Activated naive CD8-positive, alpha-beta T cell treated with anti-CD3 and anti-CD28 coated beads, Interleukin-2, amount 50 U/mL, for 24 hours (primary cell): ENCODE measurements at regions not wholly inside any gene's neighbourhood (a gene's known extent, or its start where the extent isn't known, plus 50 kb on each side); places are given as distances from the start of the nearest gene placed in this dataset.
"Not testable (repeated sequence)": the region's sequence is repeated elsewhere in the genome, so short reads cannot be mapped to it uniquely, and the experiment has no call there.

Experiments
- ATAC-seq: fragments of 150-1000 bp; cut with Tn5 transposase; one replicate; pipeline ENCODE4 v1.10.0; 2021
- DNase-seq: peaks from one replicate; pipeline ENCODE4 v3.0.0; 2021
- H3K27ac Mint-ChIP-seq: one replicate; pipeline ENCODE4 v1.8.0; 2021; ENCODE audit warnings: mild to moderate bottlenecking, mixed read lengths
- H3K27me3 Mint-ChIP-seq: one replicate; pipeline ENCODE4 v1.8.0; 2021; ENCODE audit warnings: mixed read lengths
- H3K36me3 Mint-ChIP-seq: one replicate; pipeline ENCODE4 v1.8.0; 2021; ENCODE audit warnings: low read depth, mixed read lengths
- H3K4me1 Mint-ChIP-seq: one replicate; pipeline ENCODE4 v1.8.0; 2021; ENCODE audit warnings: mixed read lengths
- H3K4me3 Mint-ChIP-seq: one replicate; pipeline ENCODE4 v1.8.0; 2021; ENCODE audit warnings: mild to moderate bottlenecking, moderate library complexity, mixed read lengths
- H3K9me3 Mint-ChIP-seq: one replicate; pipeline ENCODE4 v1.8.0; 2021; ENCODE audit warnings: mixed read lengths

DNA sequence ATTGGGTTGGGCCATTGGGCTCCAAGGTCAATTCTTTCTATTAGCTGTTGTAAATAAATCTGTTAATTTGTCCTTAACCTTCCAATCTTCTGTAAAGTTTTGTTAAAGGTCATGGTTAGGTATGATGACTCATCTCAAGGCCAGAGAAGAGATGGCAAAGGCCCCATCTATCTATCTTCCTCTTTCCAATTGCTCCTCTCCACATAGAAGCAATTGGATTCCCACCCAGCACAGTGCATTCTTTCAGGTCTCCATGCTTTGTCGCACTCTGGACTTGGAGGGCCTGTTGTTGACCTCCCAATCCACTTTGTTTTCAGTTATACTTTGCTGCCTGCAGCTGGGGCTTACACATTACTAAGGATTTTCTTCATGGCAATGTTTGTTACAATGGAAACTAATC, 118.5 kb downstream of the MFAP3L start:
- no peak overlapping the region for H3K27ac Mint-ChIP-seq
- no peaks in the 10 kb centered on the region for H3K4me1 Mint-ChIP-seq
- no peaks in the 10 kb centered on the region for H3K9me3 Mint-ChIP-seq

DNA sequence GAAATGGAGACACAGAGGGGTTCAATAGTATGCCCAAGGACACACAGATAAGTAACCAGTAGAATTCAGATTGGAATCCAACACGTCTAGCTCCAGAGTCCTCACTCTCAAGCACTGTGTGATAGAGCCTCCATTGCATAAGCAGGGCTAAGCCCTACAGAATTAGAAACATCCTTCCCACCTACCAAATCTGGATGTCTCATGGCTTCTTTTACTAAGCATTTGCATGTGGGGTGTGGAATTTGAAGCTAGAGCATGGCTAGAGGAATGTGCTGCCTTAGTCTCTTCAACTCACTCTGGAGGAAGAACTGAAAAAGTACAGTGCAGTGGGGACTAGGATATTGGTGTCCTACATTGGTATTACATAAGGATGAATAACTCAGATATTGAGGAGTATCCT, 119.4 kb downstream of the MFAP3L start:
- DNase-seq = no peak
- H3K9me3 Mint-ChIP-seq = no peaks in the 10 kb centered on the region
- H3K36me3 Mint-ChIP-seq = no peaks in the 10 kb centered on the region
- no peaks in the 10 kb centered on the region for H3K4me1 Mint-ChIP-seq
- peaks cover 4% of the 10 kb centered on the region for H3K27me3 Mint-ChIP-seq
- H3K27ac Mint-ChIP-seq = no peak overlapping the region
- no peak overlapping the region for H3K4me3 Mint-ChIP-seq
- ATAC-seq = no peak

More for the DNA sequence above, 118.5 kb downstream of the MFAP3L start:
- DNase-seq (no peak), ATAC-seq (no peak)
- Mint-ChIP-seq H3K36me3 (no peaks in the 10 kb centered on the region), H3K27me3 (peaks cover 4% of the 10 kb centered on the region), H3K4me3 (no peak overlapping the region)

DNA sequence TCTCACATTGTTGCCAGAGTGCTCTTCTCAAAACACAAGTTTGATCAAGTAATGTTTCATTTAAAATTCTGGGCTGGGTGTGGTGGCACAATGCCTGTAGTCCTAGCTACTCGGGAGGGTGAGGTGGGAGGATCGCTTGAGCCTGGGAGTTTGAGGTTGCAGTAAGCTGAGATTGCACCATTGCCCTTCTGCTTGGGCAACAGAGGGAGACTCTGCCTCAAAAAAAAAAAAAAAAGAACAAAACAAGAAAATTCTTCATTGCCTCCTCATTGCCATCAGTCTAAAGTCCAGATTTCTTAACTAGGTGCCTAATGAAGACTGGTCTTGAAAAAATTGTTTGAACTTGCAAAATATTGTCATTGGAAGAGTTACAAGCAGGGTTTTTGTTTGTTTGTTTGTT, 120.1 kb downstream of the MFAP3L start:
- DNase-seq = no peak
- H3K36me3 Mint-ChIP-seq = no peaks in the 10 kb centered on the region
- H3K4me1 Mint-ChIP-seq = no peaks in the 10 kb centered on the region
- H3K9me3 Mint-ChIP-seq = no peaks in the 10 kb centered on the region
- no peak for ATAC-seq
- peaks cover 4% of the 10 kb centered on the region for H3K27me3 Mint-ChIP-seq
- no peak overlapping the region for H3K27ac Mint-ChIP-seq
- H3K4me3 Mint-ChIP-seq = no peak overlapping the region

DNA sequence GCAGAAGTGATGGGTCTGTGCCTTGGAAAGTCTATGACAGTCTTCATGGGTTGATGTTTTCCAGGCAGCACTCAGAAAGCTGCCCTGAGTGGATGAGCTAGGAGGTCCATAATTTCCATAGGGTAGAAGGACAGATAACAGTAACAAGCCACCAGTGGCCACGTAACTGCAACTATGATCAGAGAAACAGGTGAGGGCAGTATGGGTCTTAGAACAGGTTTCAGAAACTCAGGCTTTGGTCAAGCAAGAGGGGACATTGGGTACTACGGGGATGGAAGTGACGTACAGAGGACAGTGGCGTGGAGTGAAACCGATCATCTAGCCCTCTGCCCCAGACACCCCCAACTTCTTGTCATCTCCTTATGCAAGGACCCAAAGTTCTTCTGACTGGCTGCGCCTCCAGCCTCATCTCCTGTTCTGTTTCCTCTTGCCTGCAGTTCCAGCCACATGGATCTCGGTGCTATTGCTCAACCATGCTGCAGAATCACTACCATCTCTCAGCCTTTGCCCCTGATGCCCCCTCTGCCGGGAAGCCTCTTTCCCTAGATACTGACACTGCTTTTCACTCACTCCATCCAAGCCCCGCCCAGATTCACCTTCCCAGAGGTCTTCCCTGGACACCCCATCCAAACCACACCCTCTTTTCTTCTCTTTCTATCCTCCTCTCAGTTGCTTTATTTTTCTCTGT, 123.4 kb downstream of the MFAP3L start:
- no peak overlapping the region for H3K4me3 Mint-ChIP-seq

DNA sequence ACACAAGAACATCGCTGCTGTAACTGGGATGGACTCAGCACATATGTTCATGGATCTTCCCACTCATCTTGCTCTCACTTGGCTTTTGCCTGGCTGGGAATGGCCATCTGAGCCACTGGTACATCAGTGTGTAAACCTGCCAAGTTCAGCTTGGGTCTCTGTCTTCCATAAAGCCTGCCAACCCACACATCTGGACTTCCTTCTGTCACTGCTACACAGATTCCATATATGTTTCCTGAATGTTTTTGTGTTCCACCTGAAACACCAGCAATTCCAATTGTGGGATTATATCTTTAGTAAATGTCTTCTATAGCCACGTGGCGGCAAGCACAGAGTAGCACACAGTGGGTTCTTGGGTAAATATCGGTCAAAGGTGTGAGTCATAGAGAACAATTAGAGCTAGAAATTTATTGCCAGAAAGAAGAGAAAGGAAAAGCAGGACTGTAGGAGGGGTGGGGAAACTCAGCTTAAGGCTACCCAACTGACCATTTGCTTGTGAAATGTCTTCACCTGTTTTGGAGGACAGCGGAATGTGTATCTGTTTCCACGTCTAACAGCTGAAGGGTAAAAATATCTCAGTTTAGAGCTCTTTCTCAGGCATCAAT, 125.9 kb downstream of the MFAP3L start:
- Mint-ChIP-seq H3K27ac (no peak overlapping the region), H3K4me1 (no peaks in the 10 kb centered on the region), H3K4me3 (no peak overlapping the region), H3K9me3 (no peaks in the 10 kb centered on the region), H3K27me3 (peaks cover 4% of the 10 kb centered on the region), H3K36me3 (no peaks in the 10 kb centered on the region)
- DNase-seq = no peak
- no peak for ATAC-seq

More for the DNA sequence above, 123.4 kb downstream of the MFAP3L start:
- Mint-ChIP-seq H3K27me3 (peaks cover 4% of the 10 kb centered on the region), H3K4me1 (no peaks in the 10 kb centered on the region), H3K36me3 (no peaks in the 10 kb centered on the region), H3K9me3 (no peaks in the 10 kb centered on the region), H3K27ac (no peak overlapping the region)
- no peak for DNase-seq
- ATAC-seq = no peak

DNA sequence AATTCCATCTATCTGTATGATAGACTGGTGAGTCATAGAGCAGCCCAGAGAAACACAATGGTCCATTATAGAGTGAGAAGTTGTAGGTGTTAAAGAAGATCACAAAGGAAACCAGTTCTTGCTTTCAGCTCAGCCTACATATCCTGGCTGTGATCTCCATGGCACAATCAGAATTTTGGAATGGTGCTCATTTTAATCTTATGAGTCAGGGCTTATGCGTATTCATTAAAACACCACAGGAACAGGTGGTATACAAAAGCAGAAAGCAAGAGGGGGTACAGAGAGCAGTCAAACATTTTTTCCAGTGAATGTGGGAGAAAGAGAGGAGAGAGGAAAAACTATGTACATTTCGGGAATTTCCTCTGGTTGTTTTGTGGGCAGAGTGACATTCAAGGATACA, 126.9 kb downstream of the MFAP3L start:
- H3K27me3 Mint-ChIP-seq = peaks cover 4% of the 10 kb centered on the region
- no peaks in the 10 kb centered on the region for H3K4me1 Mint-ChIP-seq
- ATAC-seq = no peak
- H3K4me3 Mint-ChIP-seq = no peak overlapping the region
- no peak overlapping the region for H3K27ac Mint-ChIP-seq
- no peaks in the 10 kb centered on the region for H3K36me3 Mint-ChIP-seq
- no peak for DNase-seq
- H3K9me3 Mint-ChIP-seq = no peaks in the 10 kb centered on the region

DNA sequence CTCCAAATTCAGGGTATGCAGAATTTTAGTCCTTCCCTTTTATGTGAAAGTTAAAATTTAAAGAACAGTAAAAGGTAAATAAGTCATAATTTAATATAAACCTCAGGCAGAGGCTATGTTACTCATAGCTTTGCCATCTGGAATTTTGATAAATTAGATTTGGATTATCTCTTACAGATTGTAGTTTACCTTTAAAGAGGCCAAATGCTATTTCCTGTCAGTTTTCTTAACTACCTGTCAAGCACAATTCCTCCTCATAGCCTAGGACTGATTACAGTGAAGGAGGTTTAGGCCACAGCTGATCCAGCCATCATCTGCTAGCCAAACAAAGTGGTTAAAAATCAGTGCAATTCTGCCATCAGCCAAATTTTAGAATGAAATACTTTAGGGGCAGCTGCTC, 128.1 kb downstream of the MFAP3L start:
- Mint-ChIP-seq H3K27ac (no peak overlapping the region), H3K4me3 (no peak overlapping the region), H3K36me3 (no peaks in the 10 kb centered on the region), H3K4me1 (no peaks in the 10 kb centered on the region), H3K9me3 (no peaks in the 10 kb centered on the region), H3K27me3 (peaks cover 1% of the 10 kb centered on the region)
- ATAC-seq (no peak), DNase-seq (no peak)

DNA sequence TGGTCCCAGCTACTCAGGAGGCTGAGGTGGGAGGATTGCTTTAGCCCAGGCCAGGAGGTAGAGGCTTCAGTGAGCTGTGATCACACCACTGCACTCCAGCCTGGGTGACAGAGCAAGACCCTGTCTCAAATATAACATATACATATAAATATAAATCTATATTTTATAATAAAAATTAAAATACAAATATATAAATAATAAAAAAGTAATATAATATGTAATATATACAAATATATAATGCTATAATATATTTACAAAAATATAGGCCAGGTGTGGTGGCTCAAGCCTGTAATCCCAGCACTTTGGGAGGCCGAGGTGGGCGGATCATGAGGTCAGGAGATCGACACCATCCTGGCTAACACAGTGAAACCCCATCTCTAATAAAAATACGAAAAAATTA, 131.4 kb downstream of the MFAP3L start:
- H3K9me3 Mint-ChIP-seq, H3K36me3 Mint-ChIP-seq, ATAC-seq, H3K27ac Mint-ChIP-seq, DNase-seq, H3K4me1 Mint-ChIP-seq, H3K4me3 Mint-ChIP-seq, H3K27me3 Mint-ChIP-seq: not testable (repeated sequence)

DNA sequence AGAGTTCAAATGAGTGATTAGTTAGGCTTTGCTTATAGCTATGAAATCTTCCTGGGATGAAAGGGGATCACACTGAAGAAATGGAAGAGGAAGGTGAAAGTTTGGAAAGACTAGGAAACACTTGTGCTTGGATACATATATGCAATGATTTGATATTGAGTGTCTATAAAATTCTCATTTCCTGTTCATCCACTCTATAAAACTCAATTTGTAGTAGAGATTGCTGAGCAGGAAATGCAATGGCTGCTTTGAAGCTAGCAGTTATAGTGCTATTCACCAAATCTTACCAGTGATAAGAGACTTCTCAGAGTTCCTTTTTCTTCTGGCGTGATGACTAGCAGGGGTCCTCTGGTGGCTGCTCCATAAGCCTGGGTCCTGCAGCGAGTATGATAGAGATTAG, 128.1 kb upstream of the HPF1 start:
- Mint-ChIP-seq H3K4me1 (no peaks in the 10 kb centered on the region), H3K27me3 (no peaks in the 10 kb centered on the region), H3K36me3 (no peaks in the 10 kb centered on the region), H3K4me3 (no peak overlapping the region), H3K9me3 (peaks cover 3% of the 10 kb centered on the region), H3K27ac (no peak overlapping the region)
- ATAC-seq (no peak), DNase-seq (no peak)

DNA sequence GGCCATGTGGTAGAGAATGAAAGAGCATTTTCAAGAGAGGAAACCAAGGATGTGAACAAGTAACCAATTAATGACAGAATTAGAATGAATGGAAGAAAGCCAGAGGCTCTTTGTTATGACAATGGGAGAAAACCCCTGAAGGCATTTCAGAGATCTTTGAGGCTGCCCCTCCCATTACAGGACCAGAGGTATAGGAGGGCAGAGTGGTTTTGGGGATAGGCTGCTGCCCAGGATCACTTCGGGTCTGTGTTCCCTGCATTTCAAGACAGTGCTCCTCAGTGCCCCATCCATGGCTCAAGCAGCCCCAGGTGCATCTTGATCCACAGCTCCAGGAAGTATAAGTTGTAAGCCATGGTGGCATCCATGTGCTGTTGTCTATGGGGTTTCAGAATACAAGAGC, 124.0 kb upstream of the HPF1 start:
- Mint-ChIP-seq H3K4me3 (no peak overlapping the region), H3K27ac (no peak overlapping the region), H3K9me3 (no peaks in the 10 kb centered on the region), H3K27me3 (no peaks in the 10 kb centered on the region), H3K4me1 (no peaks in the 10 kb centered on the region), H3K36me3 (no peaks in the 10 kb centered on the region)
- no peak for DNase-seq
- ATAC-seq = no peak

DNA sequence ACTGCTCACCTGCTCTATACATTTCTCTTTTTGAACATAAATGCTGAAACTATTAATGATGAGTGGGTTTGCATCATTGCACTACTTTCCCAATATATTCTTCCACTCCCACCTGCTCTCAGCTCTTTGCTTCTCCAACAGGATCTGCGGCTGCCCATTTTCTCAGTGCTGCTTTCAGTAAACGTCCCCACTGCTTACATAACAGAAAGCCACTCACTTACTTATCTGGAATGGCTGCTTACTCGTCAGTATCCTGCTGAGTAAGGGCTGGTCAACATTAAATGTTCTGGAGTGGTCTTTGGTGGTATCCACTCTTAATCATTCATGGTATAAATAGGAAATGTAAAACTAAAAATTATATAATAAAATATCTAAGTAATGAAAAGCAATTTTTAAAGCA, 112.8 kb upstream of the HPF1 start:
- ATAC-seq (no peak), DNase-seq (no peak)
- no peak overlapping the region for H3K27ac Mint-ChIP-seq
- H3K4me3 Mint-ChIP-seq = no peak overlapping the region
- H3K4me1 Mint-ChIP-seq = no peaks in the 10 kb centered on the region
- H3K36me3 Mint-ChIP-seq = no peaks in the 10 kb centered on the region
- no peaks in the 10 kb centered on the region for H3K9me3 Mint-ChIP-seq
- H3K27me3 Mint-ChIP-seq = peaks cover 4% of the 10 kb centered on the region

DNA sequence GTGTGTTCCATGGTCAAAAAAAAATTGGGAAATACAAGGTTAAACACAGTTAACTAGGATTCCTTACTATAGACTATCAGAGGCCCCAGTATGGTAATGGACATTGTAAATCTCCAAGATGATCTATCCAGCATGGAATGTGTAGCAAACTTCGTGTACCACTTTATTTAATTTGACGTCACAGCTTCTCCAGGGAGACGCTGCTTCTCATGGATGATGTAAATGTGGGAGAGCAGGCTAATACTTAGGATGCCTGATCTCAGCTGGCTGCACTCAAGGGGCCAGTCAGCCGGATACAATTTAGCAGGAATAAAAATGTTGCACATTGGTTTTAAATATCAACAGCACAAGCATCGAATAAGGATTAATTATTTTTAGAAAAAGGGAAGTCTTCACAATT, 111.7 kb upstream of the HPF1 start:
- no peak for DNase-seq
- H3K27me3 Mint-ChIP-seq = peaks cover 3% of the 10 kb centered on the region
- no peak overlapping the region for H3K4me3 Mint-ChIP-seq
- H3K4me1 Mint-ChIP-seq = no peaks in the 10 kb centered on the region
- no peak overlapping the region for H3K27ac Mint-ChIP-seq
- H3K36me3 Mint-ChIP-seq = no peaks in the 10 kb centered on the region
- no peak for ATAC-seq
- no peaks in the 10 kb centered on the region for H3K9me3 Mint-ChIP-seq

DNA sequence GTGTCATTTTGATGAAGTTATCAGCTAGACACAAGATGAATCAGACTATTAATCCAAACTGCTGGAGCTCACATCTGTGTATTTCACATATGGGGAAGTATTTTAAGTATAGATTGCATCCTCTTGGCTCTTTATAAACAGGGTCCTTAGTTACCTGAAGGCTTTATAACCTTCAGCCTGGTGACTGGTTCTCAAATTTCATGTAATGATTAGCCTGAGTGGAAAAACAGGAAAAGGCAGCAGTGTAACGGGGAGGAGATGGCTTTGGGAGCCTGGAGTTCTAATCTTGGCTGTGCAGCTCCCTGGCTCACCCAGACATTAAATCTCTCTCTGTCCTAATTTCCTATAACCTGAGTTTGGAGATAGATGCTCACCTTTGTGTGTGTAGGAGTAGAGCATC, 103.8 kb upstream of the HPF1 start:
- Mint-ChIP-seq H3K4me1 (no peaks in the 10 kb centered on the region), H3K9me3 (no peaks in the 10 kb centered on the region), H3K27ac (no peak overlapping the region), H3K4me3 (no peak overlapping the region), H3K36me3 (no peaks in the 10 kb centered on the region), H3K27me3 (peaks cover 7% of the 10 kb centered on the region)
- DNase-seq (no peak), ATAC-seq (no peak)

DNA sequence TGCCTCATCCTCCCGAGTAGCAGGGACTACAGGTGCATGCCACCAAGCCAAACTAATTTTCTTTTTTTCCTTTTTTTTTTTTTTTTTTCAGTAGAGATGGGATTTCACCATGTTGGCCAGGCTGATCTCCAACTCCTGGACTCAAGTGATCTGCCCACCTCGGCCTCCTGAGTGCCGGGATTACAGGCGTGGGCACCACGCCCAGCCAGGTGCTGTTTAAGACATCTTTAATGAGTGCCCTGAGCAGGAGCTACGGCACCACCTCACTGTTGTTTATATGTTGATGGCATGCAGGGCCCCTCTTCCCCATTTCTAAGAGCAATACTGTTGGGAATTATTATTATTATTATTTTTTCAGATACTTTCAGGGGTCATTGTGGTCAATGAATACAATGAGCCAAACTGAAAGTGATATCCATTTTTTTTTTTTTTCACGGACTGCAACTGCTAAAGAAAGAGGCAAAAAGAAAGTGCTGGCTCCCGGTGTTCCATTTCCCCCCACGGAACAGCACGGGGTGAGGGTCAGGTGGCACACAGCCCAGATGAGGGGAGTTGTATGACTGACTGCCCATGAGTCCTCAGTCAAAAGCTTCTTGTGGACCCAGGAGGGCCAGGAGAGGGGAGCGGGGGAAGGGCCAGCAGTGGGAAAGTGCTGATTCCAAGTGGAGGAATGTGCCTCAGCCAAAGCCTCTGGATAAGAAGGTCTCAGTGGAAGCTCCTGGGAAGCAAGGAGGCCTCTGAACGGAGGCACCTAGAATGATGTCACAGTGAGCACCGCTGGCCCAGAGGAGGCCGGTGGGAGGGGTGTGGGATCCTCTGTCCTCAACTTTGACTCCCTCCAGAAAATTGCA, 101.8 kb upstream of the HPF1 start:
- H3K4me1 Mint-ChIP-seq = no peaks in the 10 kb centered on the region
- peaks cover 7% of the 10 kb centered on the region for H3K27me3 Mint-ChIP-seq
- no peak overlapping the region for H3K27ac Mint-ChIP-seq
- H3K4me3 Mint-ChIP-seq = no peak overlapping the region
- DNase-seq (no peak), ATAC-seq (no peak)
- H3K36me3 Mint-ChIP-seq = no peaks in the 10 kb centered on the region
- H3K9me3 Mint-ChIP-seq = no peaks in the 10 kb centered on the region

DNA sequence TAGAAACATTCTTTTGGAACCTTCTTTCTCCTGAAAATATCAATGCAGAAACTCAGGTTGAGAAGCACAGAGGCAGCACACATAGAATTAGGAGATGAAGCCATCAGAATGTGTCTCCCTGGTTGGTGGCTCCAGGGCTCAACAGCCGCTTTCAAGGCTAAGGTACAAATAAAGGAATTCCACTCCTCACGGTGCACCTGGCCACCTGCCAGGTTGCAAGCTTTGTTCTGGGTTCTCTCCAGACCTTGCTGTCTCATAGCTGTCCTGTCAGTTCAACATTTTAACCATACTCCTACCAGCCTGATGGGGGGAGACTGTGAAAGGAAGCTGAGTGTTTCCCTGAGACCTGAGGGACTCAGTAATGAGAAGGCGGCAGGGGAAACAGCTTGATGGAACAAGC, 96.3 kb upstream of the HPF1 start:
- H3K4me3 Mint-ChIP-seq = no peak overlapping the region
- no peaks in the 10 kb centered on the region for H3K4me1 Mint-ChIP-seq
- no peak for ATAC-seq
- H3K27me3 Mint-ChIP-seq = no peaks in the 10 kb centered on the region
- no peaks in the 10 kb centered on the region for H3K36me3 Mint-ChIP-seq
- no peaks in the 10 kb centered on the region for H3K9me3 Mint-ChIP-seq
- no peak overlapping the region for H3K27ac Mint-ChIP-seq
- DNase-seq = no peak
